ENCODE measurements at regions not wholly inside any gene's neighbourhood (a gene's known extent, or its start where the extent isn't known, plus 50 kb on each side); places are given as distances from the start of the nearest gene placed in this dataset.

GRCh38 chr13:59477011-59477410, 686.7 kb downstream of the DIAPH3 start:
- Mint-ChIP-seq H3K36me3 (ENCODE audit: low read depth, unreplicated experiment) (no peaks in the 10 kb centered on the region), H3K9me3 (ENCODE audit: unreplicated experiment) (no peaks in the 10 kb centered on the region), H3K4me1 (ENCODE audit: unreplicated experiment) (peaks cover 32% of the 10 kb centered on the region), H3K4me3 (ENCODE audit: unreplicated experiment) (no peak overlapping the region), H3K27ac (ENCODE audit: unreplicated experiment) (no peak overlapping the region), H3K27me3 (ENCODE audit: unreplicated experiment) (no peaks in the 10 kb centered on the region)
- no peak for DNase-seq (ENCODE audit: low spot score)
- peak; percentile 22 for TF ChIP-seq CTCF (IDR thresholded peaks at IDR 0.05; ENCODE audit: unreplicated experiment)

- DNase-seq (ENCODE audit: low spot score): no peak
- no peak for TF ChIP-seq CTCF (IDR thresholded peaks at IDR 0.05; ENCODE audit: unreplicated experiment)
- Mint-ChIP-seq H3K9me3 (ENCODE audit: unreplicated experiment) (no peaks in the 10 kb centered on the region), H3K36me3 (ENCODE audit: low read depth, unreplicated experiment) (no peaks in the 10 kb centered on the region), H3K4me3 (ENCODE audit: unreplicated experiment) (no peak overlapping the region), H3K27me3 (ENCODE audit: unreplicated experiment) (no peaks in the 10 kb centered on the region), H3K4me1 (ENCODE audit: unreplicated experiment) (peaks cover 35% of the 10 kb centered on the region), H3K27ac (ENCODE audit: unreplicated experiment) (no peak overlapping the region)
Observed at GRCh38 chr13:59478908-59479307, 684.8 kb downstream of the DIAPH3 start.

GRCh38 chr13:59479629-59480028, 684.1 kb downstream of the DIAPH3 start:
- no peaks in the 10 kb centered on the region for H3K27me3 Mint-ChIP-seq (ENCODE audit: unreplicated experiment)
- no peak overlapping the region for H3K4me3 Mint-ChIP-seq (ENCODE audit: unreplicated experiment)
- H3K36me3 Mint-ChIP-seq (ENCODE audit: low read depth, unreplicated experiment): no peaks in the 10 kb centered on the region
- no peak for TF ChIP-seq CTCF (IDR thresholded peaks at IDR 0.05; ENCODE audit: unreplicated experiment)
- H3K27ac Mint-ChIP-seq (ENCODE audit: unreplicated experiment): no peak overlapping the region
- DNase-seq (ENCODE audit: low spot score): no peak
- no peaks in the 10 kb centered on the region for H3K9me3 Mint-ChIP-seq (ENCODE audit: unreplicated experiment)
- H3K4me1 Mint-ChIP-seq (ENCODE audit: unreplicated experiment): peaks cover 35% of the 10 kb centered on the region

GRCh38 chr13:59480396-59481259, 683.1 kb downstream of the DIAPH3 start:
- no peak for DNase-seq (ENCODE audit: low spot score)
- Mint-ChIP-seq H3K27ac (ENCODE audit: unreplicated experiment) (peak overlapping the region; percentile 2), H3K27me3 (ENCODE audit: unreplicated experiment) (no peaks in the 10 kb centered on the region), H3K36me3 (ENCODE audit: low read depth, unreplicated experiment) (no peaks in the 10 kb centered on the region), H3K4me1 (ENCODE audit: unreplicated experiment) (peaks cover 34% of the 10 kb centered on the region), H3K4me3 (ENCODE audit: unreplicated experiment) (no peak overlapping the region), H3K9me3 (ENCODE audit: unreplicated experiment) (no peaks in the 10 kb centered on the region)
- TF ChIP-seq CTCF (IDR thresholded peaks at IDR 0.05; ENCODE audit: unreplicated experiment): no peak

- Mint-ChIP-seq H3K4me1 (ENCODE audit: unreplicated experiment) (peaks cover 23% of the 10 kb centered on the region), H3K36me3 (ENCODE audit: low read depth, unreplicated experiment) (no peaks in the 10 kb centered on the region), H3K9me3 (ENCODE audit: unreplicated experiment) (no peaks in the 10 kb centered on the region), H3K27me3 (ENCODE audit: unreplicated experiment) (no peaks in the 10 kb centered on the region), H3K4me3 (ENCODE audit: unreplicated experiment) (no peak overlapping the region), H3K27ac (ENCODE audit: unreplicated experiment) (no peak overlapping the region)
- TF ChIP-seq CTCF (IDR thresholded peaks at IDR 0.05; ENCODE audit: unreplicated experiment): no peak
- DNase-seq (ENCODE audit: low spot score): no peak
Observed at GRCh38 chr13:59483501-59484145, 680.1 kb downstream of the DIAPH3 start.

Measured in endothelial cell (in vitro differentiated cells).